ENCODE measurements at regions not wholly inside any gene's neighbourhood (a gene's known extent, or its start where the extent isn't known, plus 50 kb on each side); places are given as distances from the start of the nearest gene placed in this dataset.

DNA sequence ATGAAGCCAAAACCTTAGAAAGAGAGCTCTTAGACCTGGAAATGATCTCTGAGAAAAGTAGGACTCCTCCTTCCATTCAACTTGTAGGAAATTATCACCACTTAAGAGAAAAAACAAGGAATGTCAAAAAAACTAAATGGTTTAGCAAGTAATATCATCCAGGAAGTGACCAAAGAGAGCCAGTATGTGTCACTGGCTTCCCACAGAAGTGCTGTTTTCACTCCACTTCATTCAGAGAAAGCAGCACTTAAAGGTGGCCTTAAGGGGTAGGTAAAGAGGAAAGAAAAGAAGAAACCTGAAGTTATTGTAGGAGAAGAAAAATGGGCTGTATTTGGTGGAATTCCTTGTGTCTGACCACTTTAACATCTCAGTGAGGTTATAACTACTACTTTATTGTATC is 414.4 kb upstream of the ETAA1 start:
- H3K36me3 ChIP-seq (ENCODE audit: control insufficient read depth, insufficient read depth, low read length) = no peaks in the 10 kb centered on the region

DNA sequence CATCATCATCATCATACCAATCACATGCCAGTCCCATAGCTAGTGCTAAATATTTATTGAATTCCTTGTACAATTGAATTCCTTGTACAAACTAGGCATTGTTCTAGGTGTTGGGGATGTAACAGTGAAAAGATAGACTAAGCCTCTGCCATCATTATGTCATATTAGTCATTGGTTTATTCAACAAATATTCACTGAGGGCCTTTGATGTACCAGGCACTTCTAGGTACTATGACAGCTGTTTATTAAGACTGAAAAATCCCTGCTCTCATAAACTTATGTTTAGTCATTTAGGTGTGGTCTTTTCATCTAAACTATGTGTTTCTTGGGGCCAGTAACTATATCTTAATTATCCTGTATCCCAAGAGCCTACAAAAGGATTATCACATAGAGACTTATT is 412.3 kb upstream of the ETAA1 start:
- H3K4me1 ChIP-seq (ENCODE audit: control insufficient read depth, insufficient read depth, low read length) = peaks cover 3% of the 10 kb centered on the region
- no peaks in the 10 kb centered on the region for H3K27me3 ChIP-seq (ENCODE audit: control insufficient read depth, insufficient read depth, low read length)
- H3K4me3 ChIP-seq (ENCODE audit: low read length) = no peak overlapping the region
- no peak overlapping the region for H3K9ac ChIP-seq (ENCODE audit: low read length)
- H3K36me3 ChIP-seq (ENCODE audit: control insufficient read depth, insufficient read depth, low read length) = no peaks in the 10 kb centered on the region
- no peak overlapping the region for H3K27ac ChIP-seq (ENCODE audit: low read depth, low read length)

More for the DNA sequence above, 414.4 kb upstream of the ETAA1 start:
- Histone ChIP-seq H3K9ac (ENCODE audit: low read length) (no peak overlapping the region), H3K27me3 (ENCODE audit: control insufficient read depth, insufficient read depth, low read length) (no peaks in the 10 kb centered on the region), H3K4me3 (ENCODE audit: low read length) (no peak overlapping the region), H3K4me1 (ENCODE audit: control insufficient read depth, insufficient read depth, low read length) (peaks cover 3% of the 10 kb centered on the region), H3K27ac (ENCODE audit: low read depth, low read length) (no peak overlapping the region)

DNA sequence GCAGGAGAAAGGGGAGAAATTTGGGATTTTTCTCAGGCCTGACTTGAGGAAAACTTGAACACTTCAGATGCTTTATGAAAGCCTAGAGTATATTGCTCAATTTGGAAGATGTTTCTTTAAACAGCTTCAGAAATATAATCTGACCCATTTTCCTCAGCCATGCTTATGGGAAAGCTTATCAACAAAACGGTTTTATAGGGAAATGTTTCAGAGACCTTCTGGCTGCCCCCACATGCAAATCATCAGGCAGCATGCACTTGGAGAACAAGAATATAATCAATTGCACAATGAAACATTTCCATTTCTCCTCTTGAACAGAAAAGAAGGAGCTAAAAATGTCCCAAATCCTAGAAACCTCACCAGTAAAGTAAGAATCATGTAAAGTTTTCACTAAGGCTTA is 411.2 kb upstream of the ETAA1 start:
- no peak overlapping the region for H3K9ac ChIP-seq (ENCODE audit: low read length)
- no peak overlapping the region for H3K4me3 ChIP-seq (ENCODE audit: low read length)
- no peaks in the 10 kb centered on the region for H3K36me3 ChIP-seq (ENCODE audit: control insufficient read depth, insufficient read depth, low read length)
- peak overlapping the region; percentile 30 for H3K27ac ChIP-seq (ENCODE audit: low read depth, low read length)
- no peaks in the 10 kb centered on the region for H3K27me3 ChIP-seq (ENCODE audit: control insufficient read depth, insufficient read depth, low read length)
- H3K4me1 ChIP-seq (ENCODE audit: control insufficient read depth, insufficient read depth, low read length) = peaks cover 4% of the 10 kb centered on the region

DNA sequence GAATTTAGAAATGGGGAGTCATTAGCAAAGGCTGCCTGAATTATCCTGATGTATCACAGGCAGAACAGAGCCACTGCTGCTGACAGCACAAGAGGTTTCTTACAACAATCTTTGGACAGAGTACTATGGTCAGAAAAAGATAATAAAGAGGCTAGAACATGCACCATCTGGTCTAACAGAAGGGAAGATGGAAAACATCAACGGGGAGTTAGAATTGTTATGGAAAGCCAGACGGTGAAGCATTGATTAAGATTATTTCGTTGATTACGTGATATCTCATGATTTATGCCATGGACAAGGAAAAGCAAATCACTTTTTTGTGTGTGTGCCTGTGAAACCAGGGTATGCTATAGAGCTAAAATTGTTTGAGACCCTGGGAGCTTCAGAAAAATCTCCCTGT is 409.4 kb upstream of the ETAA1 start:
- H3K4me3 ChIP-seq (ENCODE audit: low read length) = no peak overlapping the region

DNA sequence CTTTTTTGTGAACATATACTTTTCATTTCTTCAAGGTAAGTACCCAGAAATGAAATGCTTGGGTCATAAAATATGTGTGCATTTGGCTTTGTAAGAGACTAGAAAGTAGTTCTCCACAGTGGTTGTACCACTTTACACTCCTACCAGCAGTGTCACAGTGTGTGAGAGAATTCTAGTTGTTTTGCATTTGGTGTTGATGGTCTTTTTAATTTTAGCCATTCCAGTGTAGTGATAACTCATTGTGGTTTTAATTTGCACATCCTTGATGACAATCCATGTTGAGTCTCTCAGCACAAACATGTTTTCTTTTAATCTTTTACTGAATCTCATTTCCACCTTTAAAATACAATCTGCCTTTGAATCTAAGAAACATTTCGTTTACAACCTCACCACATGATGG is 402.5 kb upstream of the ETAA1 start:
- H3K36me3 ChIP-seq (ENCODE audit: control insufficient read depth, insufficient read depth, low read length) = no peaks in the 10 kb centered on the region
- no peak overlapping the region for H3K4me3 ChIP-seq (ENCODE audit: low read length)
- no peaks in the 10 kb centered on the region for H3K27me3 ChIP-seq (ENCODE audit: control insufficient read depth, insufficient read depth, low read length)
- peaks cover 11% of the 10 kb centered on the region for H3K4me1 ChIP-seq (ENCODE audit: control insufficient read depth, insufficient read depth, low read length)
- H3K9ac ChIP-seq (ENCODE audit: low read length) = no peak overlapping the region
- peak overlapping the region; percentile 55 for H3K27ac ChIP-seq (ENCODE audit: low read depth, low read length)

More for the DNA sequence above, 409.4 kb upstream of the ETAA1 start:
- no peaks in the 10 kb centered on the region for H3K27me3 ChIP-seq (ENCODE audit: control insufficient read depth, insufficient read depth, low read length)
- peaks cover 5% of the 10 kb centered on the region for H3K4me1 ChIP-seq (ENCODE audit: control insufficient read depth, insufficient read depth, low read length)
- no peaks in the 10 kb centered on the region for H3K36me3 ChIP-seq (ENCODE audit: control insufficient read depth, insufficient read depth, low read length)
- H3K9ac ChIP-seq (ENCODE audit: low read length) = no peak overlapping the region
- H3K27ac ChIP-seq (ENCODE audit: low read depth, low read length) = no peak overlapping the region

DNA sequence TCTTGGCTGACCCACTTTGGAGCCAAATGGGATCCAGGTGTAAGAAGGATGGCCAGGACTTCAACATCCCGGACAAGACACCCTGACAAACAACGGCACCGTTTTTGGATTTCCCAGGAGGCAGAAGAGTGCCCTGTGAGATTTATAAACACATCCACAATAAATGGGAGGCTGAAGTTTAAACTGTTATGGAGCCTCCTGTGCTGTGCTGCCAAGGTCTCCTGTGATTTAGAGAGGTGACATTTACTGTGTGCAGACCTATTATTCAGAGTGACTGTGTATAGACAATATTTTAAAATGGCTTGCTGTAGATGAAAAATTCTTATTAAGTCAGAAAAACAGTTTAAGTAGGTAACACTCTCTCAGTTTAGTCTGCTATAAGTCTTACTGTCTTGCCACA is 401.5 kb upstream of the ETAA1 start:
- Histone ChIP-seq H3K9ac (ENCODE audit: low read length) (no peak overlapping the region), H3K4me3 (ENCODE audit: low read length) (no peak overlapping the region), H3K27me3 (ENCODE audit: control insufficient read depth, insufficient read depth, low read length) (no peaks in the 10 kb centered on the region), H3K4me1 (ENCODE audit: control insufficient read depth, insufficient read depth, low read length) (peaks cover 11% of the 10 kb centered on the region), H3K27ac (ENCODE audit: low read depth, low read length) (peak overlapping the region; percentile 55), H3K36me3 (ENCODE audit: control insufficient read depth, insufficient read depth, low read length) (no peaks in the 10 kb centered on the region)

DNA sequence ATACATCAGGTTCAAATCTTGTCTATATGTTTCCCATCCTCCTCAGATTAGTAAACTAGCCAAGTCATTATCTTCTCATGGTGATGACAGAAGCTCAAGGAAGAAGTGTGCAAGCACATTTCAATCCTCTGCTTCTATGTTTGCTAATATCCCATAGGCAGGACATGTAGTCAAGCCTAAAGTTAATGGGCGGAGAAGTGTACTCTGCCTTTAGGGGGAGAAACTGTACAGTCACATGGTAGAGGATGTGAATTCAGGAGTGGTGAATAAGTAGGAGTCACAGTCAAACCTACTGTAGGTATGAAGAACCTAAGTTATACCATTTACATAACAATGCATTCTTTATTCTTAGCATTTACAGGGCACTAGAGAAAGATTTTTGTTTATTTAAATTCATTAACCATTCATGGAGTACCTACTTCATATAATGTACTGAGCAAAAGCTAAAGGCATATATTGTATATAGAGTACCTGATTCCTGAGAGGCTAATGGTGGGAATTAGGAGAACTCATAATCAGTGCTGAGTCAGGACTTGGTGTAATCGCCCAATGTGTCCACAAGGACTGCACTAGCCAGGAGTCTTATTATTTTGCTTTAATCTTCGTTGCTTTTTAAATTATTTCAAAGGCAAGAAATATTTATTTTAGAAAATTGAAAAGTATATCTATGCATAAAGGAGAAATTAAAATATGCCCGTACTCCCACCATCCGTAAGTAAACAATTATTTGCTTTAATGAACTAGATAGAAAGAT is 394.3 kb upstream of the ETAA1 start:
- Histone ChIP-seq H3K4me3 (ENCODE audit: low read length) (no peak overlapping the region), H3K27me3 (ENCODE audit: control insufficient read depth, insufficient read depth, low read length) (no peaks in the 10 kb centered on the region), H3K27ac (ENCODE audit: low read depth, low read length) (no peak overlapping the region), H3K36me3 (ENCODE audit: control insufficient read depth, insufficient read depth, low read length) (no peaks in the 10 kb centered on the region), H3K9ac (ENCODE audit: low read length) (no peak overlapping the region), H3K4me1 (ENCODE audit: control insufficient read depth, insufficient read depth, low read length) (no peaks in the 10 kb centered on the region)

DNA sequence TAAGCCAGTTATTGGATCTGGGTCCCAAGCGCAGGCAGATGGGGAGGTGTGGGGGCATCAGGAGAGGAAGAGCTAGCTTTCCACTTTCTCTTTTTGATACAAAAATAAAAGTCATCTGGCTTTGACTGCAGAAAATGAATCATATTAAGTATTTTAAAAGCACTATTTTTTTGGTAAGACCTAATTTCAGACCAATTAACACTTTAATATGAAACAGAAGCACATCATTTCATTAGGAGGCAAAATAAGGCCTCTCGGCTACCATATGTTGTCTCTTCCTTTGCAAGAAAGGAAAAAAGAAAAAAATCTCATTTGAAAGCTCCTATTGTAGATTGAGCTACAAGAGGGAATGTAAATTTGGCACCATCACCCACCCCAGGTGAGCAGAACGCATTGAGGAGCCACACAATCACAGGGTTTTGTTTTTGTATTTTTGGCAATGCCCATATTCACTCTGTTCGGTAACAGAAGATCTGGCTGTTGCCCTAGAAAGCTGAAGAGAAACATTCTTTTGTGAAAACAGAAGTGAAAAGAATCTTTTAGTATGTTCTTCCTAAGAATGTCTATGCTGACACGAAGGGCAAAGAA is 390.7 kb upstream of the ETAA1 start:
- Histone ChIP-seq H3K36me3 (ENCODE audit: control insufficient read depth, insufficient read depth, low read length) (no peaks in the 10 kb centered on the region), H3K9ac (ENCODE audit: low read length) (no peak overlapping the region), H3K4me1 (ENCODE audit: control insufficient read depth, insufficient read depth, low read length) (no peaks in the 10 kb centered on the region), H3K27me3 (ENCODE audit: control insufficient read depth, insufficient read depth, low read length) (no peaks in the 10 kb centered on the region), H3K4me3 (ENCODE audit: low read length) (no peak overlapping the region), H3K27ac (ENCODE audit: low read depth, low read length) (no peak overlapping the region)

DNA sequence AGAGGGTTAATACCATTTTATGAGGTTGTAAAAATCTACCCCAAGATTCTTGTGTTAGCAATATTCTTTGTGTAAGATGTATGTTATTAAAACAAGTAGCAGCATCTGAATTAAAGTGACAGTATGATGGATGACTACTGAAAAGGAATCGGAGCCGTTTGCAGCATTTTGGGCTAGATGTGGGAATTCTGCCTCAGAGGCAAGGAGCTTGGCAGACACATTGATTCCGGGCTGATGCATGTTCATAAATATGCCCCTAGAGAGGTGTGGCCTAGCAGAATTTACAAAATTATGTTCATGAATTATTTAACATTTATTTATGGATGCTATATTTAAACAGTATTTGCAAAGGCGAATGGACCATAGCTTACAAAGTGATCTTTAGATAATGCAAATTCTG is 389.0 kb upstream of the ETAA1 start:
- Histone ChIP-seq H3K36me3 (ENCODE audit: control insufficient read depth, insufficient read depth, low read length) (no peaks in the 10 kb centered on the region), H3K27ac (ENCODE audit: low read depth, low read length) (no peak overlapping the region), H3K9ac (ENCODE audit: low read length) (no peak overlapping the region), H3K27me3 (ENCODE audit: control insufficient read depth, insufficient read depth, low read length) (no peaks in the 10 kb centered on the region), H3K4me1 (ENCODE audit: control insufficient read depth, insufficient read depth, low read length) (no peaks in the 10 kb centered on the region), H3K4me3 (ENCODE audit: low read length) (no peak overlapping the region)

DNA sequence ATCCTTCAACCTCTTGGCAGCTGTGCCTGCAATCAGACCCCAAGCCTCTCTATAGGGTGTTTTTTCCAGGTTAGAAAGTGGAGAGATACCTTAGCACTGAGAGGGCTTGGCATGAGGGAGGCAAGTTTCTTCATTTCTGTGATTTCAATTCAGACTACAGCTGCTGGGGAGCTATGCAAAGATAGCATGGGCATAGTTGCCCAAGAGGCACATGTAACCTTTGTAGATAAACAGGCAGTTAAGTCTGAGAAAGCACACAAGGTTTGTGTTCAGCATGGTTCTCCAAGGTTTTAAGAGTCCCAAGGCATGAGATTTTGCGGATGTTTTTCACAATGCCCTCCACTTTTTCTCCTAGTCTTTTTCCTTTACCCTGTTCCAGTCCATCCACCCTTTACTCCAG is 385.0 kb upstream of the ETAA1 start:
- Histone ChIP-seq H3K4me1 (ENCODE audit: control insufficient read depth, insufficient read depth, low read length) (no peaks in the 10 kb centered on the region), H3K27me3 (ENCODE audit: control insufficient read depth, insufficient read depth, low read length) (no peaks in the 10 kb centered on the region), H3K27ac (ENCODE audit: low read depth, low read length) (no peak overlapping the region), H3K4me3 (ENCODE audit: low read length) (no peak overlapping the region), H3K9ac (ENCODE audit: low read length) (no peak overlapping the region), H3K36me3 (ENCODE audit: control insufficient read depth, insufficient read depth, low read length) (no peaks in the 10 kb centered on the region)

DNA sequence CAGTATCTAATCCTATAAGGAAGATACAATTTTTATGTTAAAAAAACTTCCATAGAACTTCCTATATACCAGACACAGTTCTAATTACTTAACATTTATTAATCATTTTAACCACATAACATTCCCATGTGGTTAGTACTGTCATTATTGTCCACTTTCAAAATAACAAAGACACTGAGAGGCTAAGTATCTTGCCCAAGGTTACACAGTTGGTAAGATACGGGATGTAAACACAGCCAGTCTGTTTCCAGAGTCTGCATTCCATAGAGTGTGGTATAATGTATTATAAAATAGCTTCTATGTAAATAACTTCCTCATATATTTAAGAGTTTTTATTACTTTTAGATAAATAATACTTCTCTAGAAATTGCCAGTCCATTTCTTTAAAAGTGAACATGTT is 383.3 kb upstream of the ETAA1 start:
- Histone ChIP-seq H3K27me3 (ENCODE audit: control insufficient read depth, insufficient read depth, low read length) (no peaks in the 10 kb centered on the region), H3K36me3 (ENCODE audit: control insufficient read depth, insufficient read depth, low read length) (no peaks in the 10 kb centered on the region), H3K4me3 (ENCODE audit: low read length) (no peak overlapping the region), H3K27ac (ENCODE audit: low read depth, low read length) (no peak overlapping the region), H3K4me1 (ENCODE audit: control insufficient read depth, insufficient read depth, low read length) (no peaks in the 10 kb centered on the region), H3K9ac (ENCODE audit: low read length) (no peak overlapping the region)

DNA sequence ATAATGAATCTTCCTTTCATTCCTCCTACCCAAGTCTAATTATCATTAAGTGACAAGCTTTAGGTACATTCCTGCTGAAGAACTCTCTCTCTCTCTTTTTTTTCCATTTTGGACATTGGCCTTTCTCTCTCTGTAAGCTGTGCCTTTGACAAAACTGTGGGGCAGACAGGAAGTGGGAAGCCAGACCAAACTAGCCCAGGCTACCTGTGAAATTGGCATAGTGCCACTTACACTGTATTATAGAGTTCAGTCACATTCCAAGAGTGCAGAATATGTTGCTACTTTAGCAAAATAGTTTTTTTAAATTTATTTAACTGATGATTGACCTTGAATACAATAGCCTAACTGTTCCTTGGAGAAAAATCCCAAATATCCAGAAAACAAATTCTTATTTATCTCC is 381.5 kb upstream of the ETAA1 start:
- Histone ChIP-seq H3K27me3 (ENCODE audit: control insufficient read depth, insufficient read depth, low read length) (no peaks in the 10 kb centered on the region), H3K9ac (ENCODE audit: low read length) (no peak overlapping the region), H3K36me3 (ENCODE audit: control insufficient read depth, insufficient read depth, low read length) (no peaks in the 10 kb centered on the region), H3K27ac (ENCODE audit: low read depth, low read length) (no peak overlapping the region), H3K4me3 (ENCODE audit: low read length) (no peak overlapping the region), H3K4me1 (ENCODE audit: control insufficient read depth, insufficient read depth, low read length) (no peaks in the 10 kb centered on the region)

DNA sequence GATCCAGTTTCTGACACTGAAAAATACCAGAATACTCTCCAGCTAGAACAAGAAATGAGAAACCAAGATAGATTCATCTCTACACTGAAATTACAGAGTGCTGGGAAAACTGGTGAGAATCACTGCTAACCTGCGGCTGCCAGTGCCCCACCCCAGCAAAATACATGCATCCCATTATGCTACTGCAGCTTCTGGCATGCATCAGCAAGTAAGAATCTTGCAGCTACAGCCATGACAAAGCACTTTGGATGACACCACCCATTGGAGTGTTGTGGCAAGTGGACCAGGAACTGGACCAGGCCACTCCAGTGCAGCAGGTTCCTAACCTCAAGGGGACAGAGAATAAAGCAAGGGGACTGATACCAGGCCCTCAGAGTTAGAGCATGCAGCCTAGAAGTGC is 378.8 kb upstream of the ETAA1 start:
- H3K27ac ChIP-seq (ENCODE audit: low read depth, low read length) = no peak overlapping the region
- no peak overlapping the region for H3K4me3 ChIP-seq (ENCODE audit: low read length)
- H3K4me1 ChIP-seq (ENCODE audit: control insufficient read depth, insufficient read depth, low read length) = no peaks in the 10 kb centered on the region
- H3K9ac ChIP-seq (ENCODE audit: low read length) = no peak overlapping the region
- H3K36me3 ChIP-seq (ENCODE audit: control insufficient read depth, insufficient read depth, low read length) = no peaks in the 10 kb centered on the region
- H3K27me3 ChIP-seq (ENCODE audit: control insufficient read depth, insufficient read depth, low read length) = no peaks in the 10 kb centered on the region

All from rectal smooth muscle tissue (tissue), 1 donor.